ENCODE measurements at regions not wholly inside any gene's neighbourhood (a gene's known extent, or its start where the extent isn't known, plus 50 kb on each side); places are given as distances from the start of the nearest gene placed in this dataset.

GRCh38 chr12:60935981-60936761, 1324.0 kb upstream of the USP15 start:
- DNase-seq, result no peak

- no peak for DNase-seq
These were observed 1312.7 kb upstream of the USP15 start for GRCh38 chr12:60947533-60947932.

GRCh38 chr12:60967128-60967527, 1293.1 kb upstream of the USP15 start:
- no peak for DNase-seq

- DNase-seq, result no peak
These were observed 1282.2 kb upstream of the USP15 start for GRCh38 chr12:60977966-60978365.

GRCh38 chr12:60980558-60980957, 1279.6 kb upstream of the USP15 start:
- no peak for DNase-seq

- DNase-seq, result no peak
These were observed 1278.7 kb upstream of the USP15 start for GRCh38 chr12:60981473-60981872.

- DNase-seq, result no peak
These were observed 1268.1 kb upstream of the USP15 start for GRCh38 chr12:60992087-60992486.

- DNase-seq, result no peak
These were observed 1264.9 kb upstream of the USP15 start for GRCh38 chr12:60995256-60995825.

- no peak for DNase-seq
These were observed 1262.3 kb upstream of the USP15 start for GRCh38 chr12:60997869-60998378.

- no peak for DNase-seq
These were observed 1251.0 kb upstream of the USP15 start for GRCh38 chr12:61009192-61009591.

- DNase-seq, result no peak
These were observed 1248.3 kb upstream of the USP15 start for GRCh38 chr12:61011767-61012423.

GRCh38 chr12:61018571-61018970, 1241.6 kb upstream of the USP15 start:
- no peak for DNase-seq

- DNase-seq, result no peak
These were observed 1237.0 kb upstream of the USP15 start for GRCh38 chr12:61023231-61023630.

GRCh38 chr12:61029516-61029915, 1230.7 kb upstream of the USP15 start:
- DNase-seq, result no peak

GRCh38 chr12:61037792-61038191, 1222.4 kb upstream of the USP15 start:
- DNase-seq, result no peak

- no peak for DNase-seq
These were observed 1216.4 kb upstream of the USP15 start for GRCh38 chr12:61043838-61044237.

- no peak for DNase-seq
These were observed 1215.4 kb upstream of the USP15 start for GRCh38 chr12:61044766-61045165.

- DNase-seq, result no peak
These were observed 1189.4 kb upstream of the USP15 start for GRCh38 chr12:61070640-61071414.

GRCh38 chr12:61072717-61073116, 1187.5 kb upstream of the USP15 start:
- DNase-seq, result no peak

- DNase-seq, result no peak
These were observed 1165.1 kb upstream of the USP15 start for GRCh38 chr12:61095111-61095510.

- no peak for DNase-seq
These were observed 1162.1 kb upstream of the USP15 start for GRCh38 chr12:61098031-61098580.

GRCh38 chr12:61107118-61107517, 1153.1 kb upstream of the USP15 start:
- DNase-seq, result no peak

- no peak for DNase-seq
These were observed 1149.0 kb upstream of the USP15 start for GRCh38 chr12:61111218-61111617.
